ENCODE measurements at regions not wholly inside any gene's neighbourhood (a gene's known extent, or its start where the extent isn't known, plus 50 kb on each side); places are given as distances from the start of the nearest gene placed in this dataset.
A peak's percentile ranks its signal among the peaks of the same experiment; 100 is the strongest.

- Mint-ChIP-seq H3K4me1 (peaks cover 25 to 26% of the 10 kb centered on the region in 2 donors), H3K27me3 (ENCODE audit: low read depth in 3 of 3) (peaks cover 0 to 4% (median 2%) of the 10 kb centered on the region in 3 donors), H3K4me3 (no peak overlapping the region), H3K9me3 (peaks cover 0 to 2% (median 0%) of the 10 kb centered on the region in 6 donors), H3K27ac (no peak overlapping the region), H3K36me3 (peaks cover 0 to 3% (median 0%) of the 10 kb centered on the region in 3 donors)
- DNase-seq, result no peak
Observed at GRCh38 chr18:28682912-28683311, 506.0 kb upstream of the CDH2 start.

GRCh38 chr18:28669165-28669564 lies 492.2 kb upstream of the CDH2 start:
- H3K9me3 Mint-ChIP-seq, result peaks cover 0 to 3% (median 0%) of the 10 kb centered on the region in 6 donors
- H3K4me1 Mint-ChIP-seq, result no peaks in the 10 kb centered on the region
- H3K36me3 Mint-ChIP-seq, result peaks cover 0 to 6% (median 0%) of the 10 kb centered on the region in 3 donors
- no peak for DNase-seq
- no peak overlapping the region for H3K27ac Mint-ChIP-seq
- no peak overlapping the region for H3K4me3 Mint-ChIP-seq
- H3K27me3 Mint-ChIP-seq (ENCODE audit: low read depth in 3 of 3), result peaks cover 0 to 2% (median 0%) of the 10 kb centered on the region in 3 donors

- Mint-ChIP-seq H3K4me1 (no peaks in the 10 kb centered on the region), H3K27ac (no peak overlapping the region), H3K4me3 (no peak overlapping the region), H3K36me3 (no peaks in the 10 kb centered on the region), H3K9me3 (peaks cover 0 to 3% (median 0%) of the 10 kb centered on the region in 6 donors), H3K27me3 (ENCODE audit: low read depth in 3 of 3) (peaks cover 0 to 2% (median 1%) of the 10 kb centered on the region in 3 donors)
- DNase-seq, result no peak
Observed at GRCh38 chr18:28666216-28666615, 489.3 kb upstream of the CDH2 start.

GRCh38 chr18:28657961-28658360 lies 481.0 kb upstream of the CDH2 start:
- Mint-ChIP-seq H3K9me3 (peaks cover 0 to 3% (median 0%) of the 10 kb centered on the region in 6 donors), H3K36me3 (peaks cover 0 to 1% (median 0%) of the 10 kb centered on the region in 3 donors), H3K27me3 (ENCODE audit: low read depth in 3 of 3) (peaks cover 0 to 3% (median 0%) of the 10 kb centered on the region in 3 donors), H3K4me1 (peaks cover 0 to under 1% of the 10 kb centered on the region in 2 donors), H3K4me3 (no peak overlapping the region), H3K27ac (no peak overlapping the region)
- DNase-seq, result no peak

GRCh38 chr18:28652654-28653053 lies 475.7 kb upstream of the CDH2 start:
- Mint-ChIP-seq H3K27me3 (ENCODE audit: low read depth in 3 of 3) (peaks cover 0 to 3% (median 2%) of the 10 kb centered on the region in 3 donors), H3K4me1 (peaks cover 0 to 6% of the 10 kb centered on the region in 2 donors), H3K36me3 (peaks cover 0 to 5% (median 0%) of the 10 kb centered on the region in 3 donors), H3K4me3 (no peak overlapping the region), H3K27ac (no peak overlapping the region), H3K9me3 (peaks cover 0 to 7% (median under 1%) of the 10 kb centered on the region in 6 donors)
- no peak for DNase-seq

- Mint-ChIP-seq H3K4me1 (peaks cover 0 to 6% of the 10 kb centered on the region in 2 donors), H3K4me3 (no peak overlapping the region), H3K36me3 (peaks cover 0 to 5% (median 0%) of the 10 kb centered on the region in 3 donors), H3K9me3 (peaks cover 0 to 7% (median under 1%) of the 10 kb centered on the region in 6 donors), H3K27ac (no peak overlapping the region), H3K27me3 (ENCODE audit: low read depth in 3 of 3) (peaks cover 0 to 4% (median 3%) of the 10 kb centered on the region in 3 donors)
- DNase-seq, result no peak
Observed at GRCh38 chr18:28651298-28651697, 474.4 kb upstream of the CDH2 start.

GRCh38 chr18:28650860-28651259 lies 473.9 kb upstream of the CDH2 start:
- Mint-ChIP-seq H3K27ac (no peak overlapping the region), H3K9me3 (peaks cover 0 to 7% (median under 1%) of the 10 kb centered on the region in 6 donors), H3K4me1 (peaks cover 0 to 6% of the 10 kb centered on the region in 2 donors), H3K36me3 (peaks cover 0 to 5% (median 0%) of the 10 kb centered on the region in 3 donors), H3K4me3 (no peak overlapping the region), H3K27me3 (ENCODE audit: low read depth in 3 of 3) (peaks cover 0 to 4% (median 3%) of the 10 kb centered on the region in 3 donors)
- no peak for DNase-seq

- no peak for DNase-seq
- Mint-ChIP-seq H3K4me1 (peaks cover 0 to 6% of the 10 kb centered on the region in 2 donors), H3K27ac (no peak overlapping the region), H3K36me3 (peaks cover 0 to 4% (median 0%) of the 10 kb centered on the region in 3 donors), H3K4me3 (no peak overlapping the region), H3K27me3 (ENCODE audit: low read depth in 3 of 3) (peaks cover 0 to 4% (median 2%) of the 10 kb centered on the region in 3 donors), H3K9me3 (peaks cover 0 to 5% (median 2%) of the 10 kb centered on the region in 6 donors)
Observed at GRCh38 chr18:28647961-28648360, 471.0 kb upstream of the CDH2 start.

GRCh38 chr18:28637897-28638296 lies 461.0 kb upstream of the CDH2 start:
- no peak overlapping the region for H3K4me3 Mint-ChIP-seq
- H3K36me3 Mint-ChIP-seq, result no peaks in the 10 kb centered on the region
- peaks cover 0 to 8% (median 0%) of the 10 kb centered on the region in 6 donors for H3K9me3 Mint-ChIP-seq
- peaks cover 0 to 2% (median 1%) of the 10 kb centered on the region in 3 donors for H3K27me3 Mint-ChIP-seq (ENCODE audit: low read depth in 3 of 3)
- H3K27ac Mint-ChIP-seq, result no peak overlapping the region
- DNase-seq, result no peak
- H3K4me1 Mint-ChIP-seq, result no peaks in the 10 kb centered on the region

GRCh38 chr18:28635530-28635929 lies 458.6 kb upstream of the CDH2 start:
- no peak overlapping the region for H3K27ac Mint-ChIP-seq
- no peak for DNase-seq
- peaks cover 0 to 3% (median 0%) of the 10 kb centered on the region in 6 donors for H3K9me3 Mint-ChIP-seq
- no peaks in the 10 kb centered on the region for H3K4me1 Mint-ChIP-seq
- peaks cover 0 to 1% (median 0%) of the 10 kb centered on the region in 3 donors for H3K27me3 Mint-ChIP-seq (ENCODE audit: low read depth in 3 of 3)
- no peaks in the 10 kb centered on the region for H3K36me3 Mint-ChIP-seq
- H3K4me3 Mint-ChIP-seq, result no peak overlapping the region

- Mint-ChIP-seq H3K4me1 (peaks cover 9 to 14% of the 10 kb centered on the region in 2 donors), H3K27ac (peak overlapping the region in 3 of 6 donors; percentile 9 to 76 (median 68)), H3K36me3 (no peaks in the 10 kb centered on the region), H3K9me3 (peaks cover 0 to 8% (median 1%) of the 10 kb centered on the region in 6 donors), H3K4me3 (peak overlapping the region in 2 of 5 donors; percentile 4 to 47), H3K27me3 (ENCODE audit: low read depth in 3 of 3) (peaks cover 0 to 4% (median 0%) of the 10 kb centered on the region in 3 donors)
- no peak for DNase-seq
Observed at GRCh38 chr18:28626756-28627155, 449.8 kb upstream of the CDH2 start.

- Mint-ChIP-seq H3K4me1 (no peaks in the 10 kb centered on the region), H3K9me3 (peaks cover 0 to 8% (median under 1%) of the 10 kb centered on the region in 6 donors), H3K27ac (no peak overlapping the region), H3K4me3 (no peak overlapping the region), H3K27me3 (ENCODE audit: low read depth in 3 of 3) (no peaks in the 10 kb centered on the region), H3K36me3 (no peaks in the 10 kb centered on the region)
- no peak for DNase-seq
Observed at GRCh38 chr18:28607991-28608390, 431.1 kb upstream of the CDH2 start.

GRCh38 chr18:28606686-28607085 lies 429.8 kb upstream of the CDH2 start:
- Mint-ChIP-seq H3K27ac (no peak overlapping the region), H3K9me3 (peaks cover 0 to 5% (median under 1%) of the 10 kb centered on the region in 6 donors), H3K4me3 (no peak overlapping the region), H3K27me3 (ENCODE audit: low read depth in 3 of 3) (no peaks in the 10 kb centered on the region), H3K4me1 (no peaks in the 10 kb centered on the region), H3K36me3 (no peaks in the 10 kb centered on the region)
- DNase-seq, result no peak

- H3K27ac Mint-ChIP-seq, result no peak overlapping the region
- peaks cover 0 to 25% (median 17%) of the 10 kb centered on the region in 6 donors for H3K9me3 Mint-ChIP-seq
- H3K27me3 Mint-ChIP-seq (ENCODE audit: low read depth in 3 of 3), result no peaks in the 10 kb centered on the region
- no peak overlapping the region for H3K4me3 Mint-ChIP-seq
- DNase-seq, result no peak
- H3K36me3 Mint-ChIP-seq, result peaks cover 7 to 14% (median 8%) of the 10 kb centered on the region in 3 donors
- H3K4me1 Mint-ChIP-seq, result no peaks in the 10 kb centered on the region
Observed at GRCh38 chr18:28602391-28602790, 425.5 kb upstream of the CDH2 start.

GRCh38 chr18:28594034-28594433 lies 417.1 kb upstream of the CDH2 start:
- Mint-ChIP-seq H3K36me3 (peaks cover 0 to 6% (median 3%) of the 10 kb centered on the region in 3 donors), H3K4me1 (no peaks in the 10 kb centered on the region), H3K9me3 (peaks cover 0 to 14% (median 2%) of the 10 kb centered on the region in 6 donors), H3K27ac (no peak overlapping the region), H3K4me3 (no peak overlapping the region), H3K27me3 (ENCODE audit: low read depth in 3 of 3) (peaks cover 0 to 2% (median 0%) of the 10 kb centered on the region in 3 donors)
- no peak for DNase-seq
